ENCODE measurements at regions not wholly inside any gene's neighbourhood (a gene's known extent, or its start where the extent isn't known, plus 50 kb on each side); places are given as distances from the start of the nearest gene placed in this dataset.

GRCh38 chr4:111718763-111719559, 426.3 kb upstream of the FAM241A start:
- no peak for TF ChIP-seq CTCF (IDR thresholded peaks at IDR 0.05)
- Histone ChIP-seq H3K27ac (no peak overlapping the region), H3K4me3 (no peak overlapping the region)
- no peak for DNase-seq (ENCODE audit: low spot score)

DNA sequence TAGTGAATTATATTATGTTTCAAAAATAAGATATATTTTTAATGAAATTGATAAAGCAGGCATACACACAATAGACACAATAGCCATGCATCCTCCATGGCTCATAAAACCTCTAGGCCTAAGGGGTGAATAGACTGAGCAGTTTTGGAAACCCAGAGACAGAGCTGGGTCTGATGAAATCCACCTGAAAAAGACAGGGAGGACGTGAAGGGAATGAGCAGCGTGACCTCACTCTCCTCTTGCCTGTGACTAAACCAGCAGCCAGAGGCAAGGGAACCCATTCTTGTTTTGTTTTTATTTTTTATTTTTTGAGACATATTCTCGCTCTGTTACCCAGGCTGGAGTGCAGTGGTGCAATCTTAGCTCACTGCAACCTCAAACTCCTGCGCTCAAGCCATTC, 424.4 kb upstream of the FAM241A start:
- TF ChIP-seq CTCF (IDR thresholded peaks at IDR 0.05), result no peak

GRCh38 chr4:111722213-111722720, 423.0 kb upstream of the FAM241A start:
- no peak overlapping the region for H3K4me3 ChIP-seq
- H3K27ac ChIP-seq, result no peak overlapping the region
- TF ChIP-seq CTCF (IDR thresholded peaks at IDR 0.05), result no peak
- DNase-seq (ENCODE audit: low spot score), result no peak

More for the DNA sequence above, 424.4 kb upstream of the FAM241A start:
- DNase-seq (ENCODE audit: low spot score), result no peak
- H3K27ac ChIP-seq, result no peak overlapping the region
- no peak overlapping the region for H3K4me3 ChIP-seq

- no peak for TF ChIP-seq CTCF (IDR thresholded peaks at IDR 0.05)
- Histone ChIP-seq H3K27ac (no peak overlapping the region), H3K4me3 (no peak overlapping the region)
- DNase-seq (ENCODE audit: low spot score), result no peak
Observed at GRCh38 chr4:111736516-111736915, 408.7 kb upstream of the FAM241A start.

- no peak for TF ChIP-seq CTCF (IDR thresholded peaks at IDR 0.05)
- no peak overlapping the region for H3K27ac ChIP-seq
- H3K4me3 ChIP-seq, result no peak overlapping the region
- no peak for DNase-seq (ENCODE audit: low spot score)
Observed at GRCh38 chr4:111744847-111745246, 400.4 kb upstream of the FAM241A start.

- DNase-seq (ENCODE audit: low spot score), result no peak
- TF ChIP-seq CTCF (IDR thresholded peaks at IDR 0.05), result no peak
- H3K27ac ChIP-seq, result no peak overlapping the region
- H3K4me3 ChIP-seq, result no peak overlapping the region
Observed at GRCh38 chr4:111748157-111748556, 397.1 kb upstream of the FAM241A start.

GRCh38 chr4:111754003-111754402, 391.3 kb upstream of the FAM241A start:
- Histone ChIP-seq H3K4me3 (no peak overlapping the region), H3K27ac (no peak overlapping the region)
- no peak for DNase-seq (ENCODE audit: low spot score)
- no peak for TF ChIP-seq CTCF (IDR thresholded peaks at IDR 0.05)
